Activated naive CD4-positive, alpha-beta T cell treated with anti-CD3 and anti-CD28 coated beads, Interleukin-2, amount 50 U/mL, for 24 hours (primary cell): ENCODE measurements at regions not wholly inside any gene's neighbourhood (a gene's known extent, or its start where the extent isn't known, plus 50 kb on each side); places are given as distances from the start of the nearest gene placed in this dataset.
"Not testable (repeated sequence)": the region's sequence is repeated elsewhere in the genome, so short reads cannot be mapped to it uniquely, and the experiment has no call there.

ENCODE experiments used
- H3K27ac Mint-ChIP-seq: one replicate; pipeline ENCODE4 v1.8.0; 2021; ENCODE audit warnings: mild to moderate bottlenecking, mixed read lengths
- H3K27me3 Mint-ChIP-seq: one replicate; pipeline ENCODE4 v1.8.0; 2021; ENCODE audit warnings: mixed read lengths
- H3K36me3 Mint-ChIP-seq: one replicate; pipeline ENCODE4 v1.8.0; 2021; ENCODE audit warnings: mixed read lengths
- H3K4me1 Mint-ChIP-seq: one replicate; pipeline ENCODE4 v1.8.0; 2021; ENCODE audit warnings: mixed read lengths
- H3K4me3 Mint-ChIP-seq: one replicate; pipeline ENCODE4 v1.8.0; 2021; ENCODE audit warnings: mild to moderate bottlenecking, mixed read lengths
- H3K9me3 Mint-ChIP-seq: one replicate; pipeline ENCODE4 v1.8.0; 2021; ENCODE audit warnings: mixed read lengths

GRCh38 chr9:32209164-32209563 is 175.3 kb upstream of the ACO1 start:
- H3K9me3 Mint-ChIP-seq, H3K4me1 Mint-ChIP-seq, H3K4me3 Mint-ChIP-seq, H3K36me3 Mint-ChIP-seq, H3K27me3 Mint-ChIP-seq, H3K27ac Mint-ChIP-seq: not testable (repeated sequence)

DNA sequence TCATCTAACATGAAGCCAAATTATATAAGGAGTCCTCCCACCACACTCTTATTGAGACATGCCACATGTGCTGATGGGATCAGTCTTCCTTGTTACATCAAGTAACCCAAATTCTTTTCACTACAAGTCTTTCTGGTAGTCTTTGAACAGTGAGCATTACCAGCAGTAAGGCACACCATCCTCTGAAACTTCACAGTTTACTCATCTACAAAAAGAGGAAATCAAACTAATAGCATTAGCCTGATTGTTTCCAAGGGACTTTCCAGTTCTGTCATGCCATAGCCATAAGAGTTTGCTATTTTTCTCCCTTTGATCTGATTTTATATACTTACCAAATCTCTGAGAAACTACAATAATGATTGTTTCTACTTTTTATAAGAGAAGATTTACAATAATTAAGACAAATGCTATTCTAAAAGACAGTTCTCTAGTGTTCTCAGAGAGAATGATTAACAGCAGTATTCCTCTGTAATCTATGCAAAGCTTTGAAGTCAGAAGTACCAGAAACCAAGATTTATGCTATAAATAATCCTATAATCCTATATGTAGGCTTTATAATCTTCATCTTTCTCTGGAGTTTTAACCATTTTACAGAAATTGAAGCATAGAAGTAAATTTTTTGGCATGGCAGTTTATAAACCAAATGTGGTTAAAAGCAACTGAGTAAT is 166.2 kb upstream of the ACO1 start:
- Mint-ChIP-seq H3K36me3 (no peaks in the 10 kb centered on the region), H3K4me1 (no peaks in the 10 kb centered on the region), H3K27ac (no peak overlapping the region), H3K4me3 (no peak overlapping the region), H3K27me3 (peaks cover 4% of the 10 kb centered on the region), H3K9me3 (peaks cover 6% of the 10 kb centered on the region)

DNA sequence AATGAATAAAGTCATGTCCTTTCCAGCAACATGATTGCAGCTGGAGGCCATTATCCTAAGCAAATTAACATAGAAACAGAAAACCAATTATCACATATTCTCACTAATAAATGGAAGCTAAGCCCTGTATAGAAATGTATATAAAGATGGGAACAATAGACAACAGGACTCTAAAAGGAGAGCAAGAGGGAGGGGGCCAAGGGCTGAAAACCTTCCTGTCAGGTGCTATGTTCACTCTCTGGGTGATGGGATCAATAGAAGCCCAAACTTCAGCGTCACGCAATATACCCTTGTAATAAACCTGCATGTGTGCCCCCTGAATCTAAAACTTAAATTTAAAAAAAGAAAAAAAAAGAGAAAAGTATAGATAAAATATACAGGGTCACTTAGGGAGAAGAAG is 163.7 kb upstream of the ACO1 start:
- H3K9me3 Mint-ChIP-seq, result peaks cover 6% of the 10 kb centered on the region
- no peaks in the 10 kb centered on the region for H3K36me3 Mint-ChIP-seq
- no peak overlapping the region for H3K4me3 Mint-ChIP-seq
- no peak overlapping the region for H3K27ac Mint-ChIP-seq
- peaks cover 4% of the 10 kb centered on the region for H3K27me3 Mint-ChIP-seq
- no peaks in the 10 kb centered on the region for H3K4me1 Mint-ChIP-seq

DNA sequence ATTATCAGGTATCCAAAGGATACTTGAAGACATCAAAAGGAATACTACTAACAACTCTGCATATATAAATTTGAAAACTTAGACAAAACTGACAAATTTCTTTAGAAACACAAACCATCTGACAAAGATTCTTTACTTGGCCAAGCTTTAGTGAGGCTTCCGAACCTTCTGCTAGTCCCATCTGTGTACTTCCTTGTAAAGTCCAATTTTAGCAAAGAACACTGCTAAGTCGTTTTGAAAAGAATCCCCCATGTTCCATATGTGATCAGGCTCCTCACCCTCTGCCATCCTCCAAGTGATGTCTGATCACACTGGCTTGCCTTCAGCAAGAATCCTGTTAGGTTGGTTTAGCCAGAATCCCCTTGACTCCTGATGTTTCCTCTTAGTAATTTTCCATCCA is 150.0 kb upstream of the ACO1 start:
- Mint-ChIP-seq H3K36me3 (no peaks in the 10 kb centered on the region), H3K4me1 (no peaks in the 10 kb centered on the region)

DNA sequence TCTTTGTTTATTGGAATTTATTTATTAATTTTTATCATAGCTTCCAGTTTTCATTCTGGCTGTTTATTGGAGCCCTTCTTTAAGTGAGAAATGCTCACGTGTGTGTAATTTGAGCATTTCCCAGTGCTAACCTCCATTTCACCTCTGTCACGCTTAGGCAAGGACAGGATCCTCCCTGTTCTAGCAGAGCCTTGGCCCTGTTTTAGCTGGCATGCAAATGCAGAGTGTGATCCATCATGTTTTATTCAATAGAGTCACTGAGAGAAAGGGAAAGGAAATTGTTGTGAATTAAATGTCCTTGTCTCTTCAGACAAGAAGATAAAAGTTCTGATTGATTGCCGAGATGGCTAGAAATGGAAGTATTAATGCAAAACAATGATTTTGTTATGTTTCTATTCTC is 137.3 kb upstream of the ACO1 start:
- Mint-ChIP-seq H3K4me3 (no peak overlapping the region), H3K27me3 (peaks cover 2% of the 10 kb centered on the region), H3K36me3 (no peaks in the 10 kb centered on the region), H3K4me1 (peaks cover 4% of the 10 kb centered on the region), H3K9me3 (no peaks in the 10 kb centered on the region), H3K27ac (no peak overlapping the region)

More for the DNA sequence above, 150.0 kb upstream of the ACO1 start:
- Mint-ChIP-seq H3K27me3 (peaks cover 10% of the 10 kb centered on the region), H3K27ac (no peak overlapping the region), H3K9me3 (peaks cover 7% of the 10 kb centered on the region), H3K4me3 (no peak overlapping the region)

DNA sequence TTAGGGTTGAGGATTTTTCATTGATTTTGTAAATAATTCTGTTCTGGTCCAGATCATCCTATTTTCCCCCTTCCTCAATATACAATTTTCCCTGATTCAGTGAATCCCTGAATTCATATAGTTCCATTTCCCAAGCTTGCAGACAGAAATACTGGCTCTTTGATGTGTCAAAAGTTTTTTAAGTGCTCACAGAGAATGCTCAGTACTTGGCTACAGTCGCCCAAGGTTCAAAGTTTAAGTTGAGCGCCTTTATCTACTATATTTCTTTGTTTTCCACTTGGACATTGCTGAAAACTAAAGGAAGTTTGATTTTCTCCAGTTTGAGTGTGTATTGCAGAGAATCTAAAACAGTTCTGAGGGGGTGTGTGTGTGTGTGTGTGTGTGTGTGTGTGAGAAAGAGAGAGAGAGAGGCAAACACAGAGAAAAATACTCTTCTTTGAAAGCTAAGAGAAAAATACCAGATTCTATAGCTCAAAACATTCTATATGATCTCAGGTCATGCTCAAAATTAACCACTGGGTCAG is 136.2 kb upstream of the ACO1 start:
- Mint-ChIP-seq H3K27ac (no peak overlapping the region), H3K27me3 (peaks cover 5% of the 10 kb centered on the region), H3K36me3 (no peaks in the 10 kb centered on the region), H3K9me3 (no peaks in the 10 kb centered on the region), H3K4me3 (no peak overlapping the region), H3K4me1 (peaks cover 4% of the 10 kb centered on the region)

DNA sequence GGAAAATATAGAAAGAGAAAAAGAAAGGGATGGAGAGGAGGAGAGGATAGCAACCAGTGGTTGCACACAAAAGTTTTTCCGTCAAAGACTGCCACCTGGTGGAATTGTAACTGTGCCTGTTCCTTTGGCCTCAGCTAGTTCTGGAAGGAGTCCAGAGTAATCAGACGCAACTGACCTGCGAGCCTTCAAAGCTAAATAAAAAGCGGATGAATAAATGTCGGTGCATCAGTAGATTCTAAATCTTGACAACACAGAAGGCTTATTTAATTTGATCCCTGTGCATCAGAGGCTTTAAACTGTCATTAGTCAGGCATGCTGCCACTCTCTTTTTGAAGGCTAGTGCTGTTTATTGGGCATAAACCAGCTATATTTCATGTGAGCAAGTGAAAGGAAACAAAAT is 132.9 kb upstream of the ACO1 start:
- H3K4me1 Mint-ChIP-seq, result peaks cover 4% of the 10 kb centered on the region
- no peaks in the 10 kb centered on the region for H3K36me3 Mint-ChIP-seq
- no peak overlapping the region for H3K4me3 Mint-ChIP-seq
- H3K27ac Mint-ChIP-seq, result no peak overlapping the region
- H3K27me3 Mint-ChIP-seq, result peaks cover 6% of the 10 kb centered on the region
- H3K9me3 Mint-ChIP-seq, result no peaks in the 10 kb centered on the region

DNA sequence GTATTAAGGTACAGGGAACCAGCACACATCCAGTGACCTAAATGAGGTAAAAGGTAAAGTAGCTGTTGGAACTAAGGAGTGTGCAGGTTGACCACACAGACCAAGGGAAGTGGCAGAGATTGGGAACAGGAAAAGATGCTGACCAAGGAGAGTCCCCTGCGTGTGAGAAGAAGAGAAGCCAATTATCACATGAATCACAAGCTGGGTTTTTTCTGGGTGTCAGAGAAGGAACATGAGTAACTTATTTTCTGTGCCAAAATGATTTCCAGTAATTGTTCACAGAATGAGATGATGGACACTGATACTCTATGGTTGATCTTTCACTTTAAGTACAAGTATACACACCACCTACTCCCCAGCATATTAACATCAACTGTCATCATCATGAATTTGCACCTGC is 130.7 kb upstream of the ACO1 start:
- no peak overlapping the region for H3K4me3 Mint-ChIP-seq
- no peak overlapping the region for H3K27ac Mint-ChIP-seq
- peaks cover 6% of the 10 kb centered on the region for H3K27me3 Mint-ChIP-seq
- H3K4me1 Mint-ChIP-seq, result peaks cover 4% of the 10 kb centered on the region
- no peaks in the 10 kb centered on the region for H3K9me3 Mint-ChIP-seq
- no peaks in the 10 kb centered on the region for H3K36me3 Mint-ChIP-seq

DNA sequence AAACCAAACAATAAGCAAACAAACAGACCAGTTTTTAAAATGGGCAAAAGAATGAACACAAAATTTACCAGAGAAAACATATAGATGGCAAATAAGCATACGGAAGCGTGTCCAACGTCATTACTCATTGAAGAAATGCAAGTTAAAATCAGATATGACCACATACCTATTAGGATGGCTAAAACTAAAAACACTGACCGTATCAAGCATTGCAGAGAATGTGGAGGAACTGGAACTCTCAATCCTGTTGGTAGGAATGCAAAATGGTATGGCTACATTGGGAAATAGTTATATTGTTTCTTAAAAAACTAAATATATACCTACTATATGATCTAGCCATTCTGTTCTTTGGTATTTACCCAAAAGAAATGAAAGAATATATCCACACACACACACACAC is 129.4 kb upstream of the ACO1 start:
- Mint-ChIP-seq H3K36me3 (no peaks in the 10 kb centered on the region), H3K4me3 (no peak overlapping the region), H3K27ac (no peak overlapping the region), H3K9me3 (no peaks in the 10 kb centered on the region), H3K4me1 (peaks cover 4% of the 10 kb centered on the region), H3K27me3 (peaks cover 6% of the 10 kb centered on the region)

GRCh38 chr9:32258482-32258881 is 126.0 kb upstream of the ACO1 start:
- no peak overlapping the region for H3K4me3 Mint-ChIP-seq
- no peaks in the 10 kb centered on the region for H3K4me1 Mint-ChIP-seq
- H3K9me3 Mint-ChIP-seq, result no peaks in the 10 kb centered on the region
- no peak overlapping the region for H3K27ac Mint-ChIP-seq
- no peaks in the 10 kb centered on the region for H3K36me3 Mint-ChIP-seq
- peaks cover 8% of the 10 kb centered on the region for H3K27me3 Mint-ChIP-seq

DNA sequence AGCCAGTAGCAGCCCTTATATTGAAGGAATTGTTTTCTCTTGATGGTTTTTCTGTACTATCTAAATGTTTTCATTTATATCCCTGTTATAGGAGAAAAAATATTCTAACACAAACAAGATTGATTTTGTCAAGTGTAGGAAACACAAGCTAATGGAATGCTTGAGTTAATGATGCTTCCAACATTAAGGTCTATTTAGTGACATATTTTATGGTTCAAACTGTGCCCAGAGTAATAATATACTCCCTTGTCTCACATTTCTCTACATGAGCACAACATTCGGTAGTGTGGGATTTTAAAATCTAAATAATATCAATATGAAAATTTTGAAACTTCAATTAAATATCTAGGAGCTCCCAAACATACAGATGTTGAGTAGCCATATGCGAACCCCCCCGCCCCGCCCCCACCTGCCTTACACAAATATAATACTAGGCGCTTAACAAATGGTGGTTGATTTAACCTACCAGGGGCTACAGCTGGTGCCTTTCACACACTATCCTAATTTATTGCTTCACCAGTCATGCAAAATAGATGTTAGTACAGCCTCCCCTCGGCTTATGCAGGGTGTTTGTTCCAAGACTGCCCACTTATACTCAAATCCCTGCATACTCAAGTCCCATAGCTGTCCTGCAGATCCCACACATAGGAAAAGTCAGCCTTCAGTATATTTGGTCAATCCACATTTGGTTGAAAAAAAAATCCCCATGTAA is 124.1 kb upstream of the ACO1 start:
- H3K27ac Mint-ChIP-seq, result no peak overlapping the region
- no peaks in the 10 kb centered on the region for H3K9me3 Mint-ChIP-seq
- no peak overlapping the region for H3K4me3 Mint-ChIP-seq
- H3K36me3 Mint-ChIP-seq, result no peaks in the 10 kb centered on the region
- peaks cover 9% of the 10 kb centered on the region for H3K27me3 Mint-ChIP-seq
- H3K4me1 Mint-ChIP-seq, result no peaks in the 10 kb centered on the region

- Mint-ChIP-seq H3K27me3 (peaks cover 10% of the 10 kb centered on the region), H3K27ac (no peak overlapping the region), H3K9me3 (no peaks in the 10 kb centered on the region), H3K4me3 (no peak overlapping the region), H3K4me1 (no peaks in the 10 kb centered on the region), H3K36me3 (no peaks in the 10 kb centered on the region)
Observed at GRCh38 chr9:32264170-32264864, 120.1 kb upstream of the ACO1 start.

GRCh38 chr9:32265037-32265436 is 119.4 kb upstream of the ACO1 start:
- Mint-ChIP-seq H3K4me1 (no peaks in the 10 kb centered on the region), H3K27ac (no peak overlapping the region), H3K27me3 (peaks cover 10% of the 10 kb centered on the region), H3K9me3 (no peaks in the 10 kb centered on the region), H3K4me3 (no peak overlapping the region), H3K36me3 (no peaks in the 10 kb centered on the region)

DNA sequence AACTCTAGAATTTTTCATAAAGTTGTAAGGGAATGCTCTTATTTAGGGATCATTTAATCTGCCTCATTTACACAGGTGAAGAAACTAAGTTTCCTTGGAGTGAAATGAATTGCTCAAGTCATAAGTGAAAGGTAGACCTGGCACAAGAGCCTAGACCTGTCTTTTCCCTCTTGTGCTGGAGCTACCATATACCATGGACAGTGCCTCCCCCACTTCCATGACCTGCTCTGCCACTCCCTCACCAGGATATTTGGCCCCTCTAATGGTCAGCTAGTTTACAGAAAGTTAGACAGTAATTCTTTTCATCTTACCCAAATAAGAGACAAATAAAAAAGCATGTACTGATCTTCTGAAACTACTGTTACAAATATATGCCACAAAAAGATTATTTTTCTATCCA is 105.5 kb upstream of the ACO1 start:
- Mint-ChIP-seq H3K4me3 (no peak overlapping the region), H3K9me3 (no peaks in the 10 kb centered on the region), H3K27ac (no peak overlapping the region), H3K27me3 (peaks cover 3% of the 10 kb centered on the region), H3K36me3 (no peaks in the 10 kb centered on the region), H3K4me1 (no peaks in the 10 kb centered on the region)

- H3K9me3 Mint-ChIP-seq, result no peaks in the 10 kb centered on the region
- H3K36me3 Mint-ChIP-seq, result no peaks in the 10 kb centered on the region
- H3K27me3 Mint-ChIP-seq, result peaks cover 10% of the 10 kb centered on the region
- no peak overlapping the region for H3K27ac Mint-ChIP-seq
- H3K4me3 Mint-ChIP-seq, result no peak overlapping the region
- no peaks in the 10 kb centered on the region for H3K4me1 Mint-ChIP-seq
Observed at GRCh38 chr9:32289756-32290155, 94.7 kb upstream of the ACO1 start.

- H3K9me3 Mint-ChIP-seq, result no peaks in the 10 kb centered on the region
- H3K4me3 Mint-ChIP-seq, result no peak overlapping the region
- H3K4me1 Mint-ChIP-seq, result no peaks in the 10 kb centered on the region
- H3K36me3 Mint-ChIP-seq, result no peaks in the 10 kb centered on the region
- H3K27me3 Mint-ChIP-seq, result peaks cover 10% of the 10 kb centered on the region
- no peak overlapping the region for H3K27ac Mint-ChIP-seq
Observed at GRCh38 chr9:32291370-32291769, 93.1 kb upstream of the ACO1 start.
